ENCODE measurements at regions not wholly inside any gene's neighbourhood (a gene's known extent, or its start where the extent isn't known, plus 50 kb on each side); places are given as distances from the start of the nearest gene placed in this dataset.

- DNase-seq (ENCODE audit: low read depth in 2 of 2), result no peak
Measured at GRCh38 chr12:87794854-87795253, 234.3 kb downstream of the C12orf50 start.

DNA sequence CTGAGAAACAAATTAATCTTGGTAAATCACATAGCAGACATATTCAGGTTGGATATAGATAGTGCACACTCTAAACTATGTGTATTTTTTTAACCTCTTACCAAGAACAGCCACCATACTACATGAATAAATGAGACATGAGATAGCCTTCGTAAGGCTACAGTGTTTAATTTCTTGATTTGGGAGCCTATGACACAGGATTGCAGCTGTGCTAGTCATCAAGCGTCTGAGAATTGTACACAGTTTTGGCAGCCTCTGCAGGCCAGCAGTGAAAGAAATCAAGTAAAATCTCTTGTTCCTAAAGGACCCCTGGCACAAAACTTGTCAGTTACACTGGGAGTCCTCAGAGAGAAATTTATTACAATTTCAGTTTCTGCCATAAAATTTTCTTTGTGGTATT is 236.1 kb downstream of the C12orf50 start:
- DNase-seq (ENCODE audit: low read depth in 2 of 2), result no peak

DNA sequence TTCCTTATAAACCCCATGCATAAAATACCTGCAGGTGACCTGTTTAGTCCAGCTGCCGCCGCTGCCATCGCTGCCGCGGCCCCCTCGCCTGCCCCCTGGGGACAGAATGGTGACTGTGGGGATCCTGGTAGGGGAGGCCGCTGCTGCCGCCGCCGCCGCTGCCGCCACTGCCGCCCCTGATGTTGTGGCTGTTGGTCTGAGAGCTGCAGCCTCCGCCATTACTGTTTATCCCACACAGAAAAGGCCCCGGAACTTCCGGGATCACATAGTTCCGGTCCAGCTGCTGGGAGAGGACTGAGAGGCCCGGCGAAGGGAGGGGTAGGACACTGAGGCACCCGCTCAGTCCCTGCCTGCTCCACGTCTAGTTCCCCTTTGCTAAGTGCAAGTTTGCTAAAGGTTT is 244.9 kb downstream of the C12orf50 start:
- DNase-seq (ENCODE audit: low read depth in 2 of 2), result no peak

- DNase-seq (ENCODE audit: low read depth in 2 of 2), result no peak
Measured at GRCh38 chr12:87783467-87783866, 245.7 kb downstream of the C12orf50 start.

DNA sequence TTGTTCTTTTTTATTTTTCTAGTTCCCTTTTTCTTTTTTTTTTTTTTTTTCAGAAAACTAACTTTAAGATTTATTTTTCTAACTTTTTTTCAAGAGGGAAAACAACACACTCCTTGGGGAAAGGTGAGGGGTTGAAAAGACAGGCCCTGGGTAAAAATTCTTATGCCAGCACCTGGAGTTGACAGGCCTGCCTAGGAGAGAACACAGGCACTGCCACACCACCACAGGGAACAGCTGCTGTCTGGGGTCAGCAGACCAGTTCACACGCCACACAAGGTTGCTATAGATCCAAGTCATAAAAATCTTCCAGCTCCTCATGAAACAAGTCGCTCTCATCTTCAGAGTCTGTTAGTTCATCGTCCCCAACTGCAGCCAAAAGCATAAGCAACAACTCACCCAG is 246.4 kb downstream of the C12orf50 start:
- no peak for DNase-seq (ENCODE audit: low read depth in 2 of 2)

- no peak for DNase-seq (ENCODE audit: low read depth in 2 of 2)
Measured at GRCh38 chr12:87779858-87780498, 249.2 kb downstream of the C12orf50 start.

DNA sequence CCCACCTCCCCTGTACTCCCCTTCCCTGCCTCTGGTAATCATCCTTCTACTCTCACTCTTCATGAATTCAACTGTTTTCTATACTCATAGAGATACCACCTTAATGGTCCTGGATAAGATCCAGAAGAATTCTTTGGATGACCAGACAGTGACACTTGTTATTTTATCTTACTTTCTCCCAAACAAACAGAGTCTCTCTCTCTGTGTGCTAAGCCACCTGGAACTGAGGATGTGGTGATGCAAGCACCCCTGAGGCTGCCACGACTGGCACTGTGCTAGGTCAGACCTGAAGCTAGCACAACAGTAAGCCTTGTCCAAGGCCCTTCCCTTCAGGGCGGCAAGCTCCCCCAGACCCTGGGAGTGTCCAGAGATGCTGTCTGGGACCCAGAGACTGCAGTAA is 250.2 kb downstream of the C12orf50 start:
- no peak for DNase-seq (ENCODE audit: low read depth in 2 of 2)

DNA sequence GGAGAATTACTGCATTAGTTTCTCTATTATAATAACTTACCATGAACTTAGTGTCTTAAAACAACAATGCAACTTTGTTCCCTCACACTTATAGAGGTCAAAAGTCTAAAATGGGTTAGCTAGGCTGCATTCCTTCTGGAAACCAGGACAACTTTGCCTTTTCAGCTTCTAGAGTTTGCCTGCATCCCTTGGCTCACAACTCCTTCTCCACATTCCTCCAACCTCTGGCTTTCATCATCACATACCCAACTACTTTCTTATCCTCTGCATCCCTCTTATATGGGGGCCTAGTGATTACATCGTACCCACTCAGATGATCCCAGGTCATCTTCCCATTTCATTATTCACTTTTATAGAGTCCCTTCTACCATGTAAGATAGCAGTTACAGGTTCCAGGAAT is 251.1 kb downstream of the C12orf50 start:
- no peak for DNase-seq (ENCODE audit: low read depth in 2 of 2)

DNA sequence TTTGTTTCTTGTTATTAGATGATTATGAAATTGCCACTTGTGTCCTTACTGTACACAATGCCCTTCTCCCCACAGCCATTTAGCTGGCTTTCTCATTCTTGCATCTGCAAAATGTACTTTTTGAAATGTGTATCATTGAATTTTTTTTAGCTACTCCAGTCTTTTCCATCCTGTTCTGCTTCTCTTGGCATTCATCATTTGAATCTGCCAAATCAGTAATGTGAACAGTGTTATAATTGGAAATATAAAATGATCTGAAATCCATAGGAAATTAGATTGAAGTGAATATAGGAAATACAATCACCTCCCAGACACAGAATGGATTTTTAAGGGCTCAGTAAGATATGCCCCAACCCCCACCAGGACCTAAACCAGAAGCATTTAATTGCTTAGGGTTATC is 253.4 kb downstream of the C12orf50 start:
- DNase-seq (ENCODE audit: low read depth in 2 of 2), result no peak

DNA sequence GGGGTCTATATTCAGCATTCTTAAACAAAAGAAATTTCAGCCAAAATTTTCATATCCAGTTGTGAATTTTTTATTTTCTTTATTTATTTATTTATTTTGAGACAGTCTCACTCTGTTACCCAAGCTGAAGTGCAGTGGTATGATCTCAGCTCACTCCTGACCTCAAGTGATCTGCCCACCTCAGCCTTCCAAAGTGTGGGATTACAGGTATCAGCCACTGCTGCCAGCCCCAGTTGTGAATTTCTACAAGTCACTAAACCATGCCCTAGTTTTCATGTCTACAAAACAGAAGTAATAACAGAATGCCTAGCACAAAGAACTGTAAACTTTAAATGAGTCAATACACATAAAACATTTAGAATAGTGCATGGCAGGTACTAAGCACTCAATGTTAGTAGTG is 254.2 kb downstream of the C12orf50 start:
- DNase-seq (ENCODE audit: low read depth in 2 of 2), result no peak

GRCh38 chr12:87772401-87772800 is 256.8 kb downstream of the C12orf50 start:
- DNase-seq (ENCODE audit: low read depth in 2 of 2), result no peak

DNA sequence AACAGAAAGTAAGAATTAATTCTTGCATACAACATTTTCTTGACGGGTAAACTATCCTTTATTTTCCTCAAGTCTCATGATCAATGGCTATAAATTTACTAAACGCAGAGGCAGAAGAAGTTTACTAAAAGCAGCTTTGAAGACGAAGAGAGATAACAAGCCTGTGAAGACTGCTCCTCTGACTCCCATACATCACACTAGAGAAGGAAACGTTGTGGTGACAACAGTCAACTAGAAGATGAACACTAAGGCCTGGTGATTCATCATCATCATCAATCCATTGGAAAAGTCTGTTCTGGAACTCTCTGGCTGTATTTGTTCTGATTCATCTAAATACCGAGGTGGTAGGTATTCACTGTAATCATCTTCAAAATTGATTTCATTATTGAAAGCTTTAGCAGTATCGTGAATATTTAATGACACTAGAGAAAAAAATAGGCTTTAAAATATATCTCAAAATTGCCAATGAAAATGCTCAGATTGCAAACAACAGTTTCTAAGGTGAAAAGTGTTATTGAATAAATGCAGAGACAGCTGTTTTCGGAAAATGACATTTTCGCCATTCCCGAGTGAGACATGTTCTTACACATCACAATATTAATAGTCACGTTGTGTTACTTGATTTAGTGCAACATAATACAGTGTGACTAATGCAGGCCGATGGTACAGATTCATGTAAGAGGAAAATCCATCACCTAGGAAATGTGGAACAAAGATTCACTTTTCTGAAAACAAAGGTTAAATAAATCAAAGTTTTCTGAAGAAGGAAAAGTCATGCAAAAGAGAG is 260.5 kb downstream of the C12orf50 start:
- DNase-seq (ENCODE audit: low read depth in 2 of 2), result no peak

DNA sequence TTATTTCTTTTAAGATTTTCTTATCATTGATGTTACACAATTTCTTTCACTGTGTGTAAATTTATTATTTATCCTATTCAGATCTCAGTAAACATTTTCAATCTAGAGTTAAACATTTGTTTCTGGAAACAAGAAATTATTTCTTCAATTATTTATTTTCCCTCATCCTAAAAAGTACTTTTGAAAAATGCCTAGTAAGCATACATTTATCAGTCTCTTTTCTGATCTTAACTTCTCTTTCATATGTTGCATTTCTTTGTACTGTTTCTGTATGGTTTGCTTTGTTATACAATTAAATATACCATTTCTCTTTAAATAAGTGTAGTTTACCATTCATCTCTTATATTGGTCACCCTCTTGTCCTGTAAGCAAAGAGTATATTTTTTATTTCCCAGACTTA is 263.2 kb downstream of the C12orf50 start:
- DNase-seq (ENCODE audit: low read depth in 2 of 2), result no peak

- DNase-seq (ENCODE audit: low read depth in 2 of 2), result no peak
Measured at GRCh38 chr12:87760943-87761342, 268.3 kb downstream of the C12orf50 start.

GRCh38 chr12:87758271-87758670 is 270.9 kb downstream of the C12orf50 start:
- DNase-seq (ENCODE audit: low read depth in 2 of 2), result no peak

- no peak for DNase-seq (ENCODE audit: low read depth in 2 of 2)
Measured at GRCh38 chr12:87756721-87757120, 272.5 kb downstream of the C12orf50 start.

- DNase-seq (ENCODE audit: low read depth in 2 of 2), result no peak
Measured at GRCh38 chr12:87756111-87756510, 273.1 kb downstream of the C12orf50 start.

DNA sequence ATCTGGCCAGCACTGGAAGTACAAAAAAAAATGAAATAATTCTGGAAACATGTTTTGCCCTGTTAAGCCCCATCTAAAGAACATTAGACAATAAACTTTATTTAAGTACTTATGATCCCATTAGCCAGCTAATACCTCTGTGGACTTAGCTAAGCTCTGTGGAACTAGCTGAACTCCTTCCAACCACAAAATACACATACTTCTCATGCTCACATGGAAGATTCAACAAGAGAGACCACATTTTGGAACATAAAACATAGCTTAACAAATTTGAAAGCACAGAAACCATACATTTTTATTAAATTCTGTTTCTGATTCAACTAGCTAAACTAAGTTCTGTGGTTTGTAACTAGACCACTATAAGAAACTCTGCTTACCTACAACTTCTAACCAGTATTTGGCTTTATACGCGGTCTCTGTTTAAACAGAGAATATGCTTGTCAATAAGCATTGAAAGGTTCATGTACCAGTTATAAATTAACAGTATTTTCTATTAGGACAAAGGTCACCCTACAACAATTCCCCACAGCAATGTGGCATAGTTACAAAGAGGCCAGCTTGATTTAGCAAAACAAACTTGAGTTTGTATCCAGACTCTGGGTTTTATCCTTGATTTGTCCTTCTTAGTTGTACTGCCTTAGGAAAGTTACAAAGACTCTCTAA is 300.1 kb downstream of the C12orf50 start:
- DNase-seq (ENCODE audit: low read depth in 2 of 2), result no peak

DNA sequence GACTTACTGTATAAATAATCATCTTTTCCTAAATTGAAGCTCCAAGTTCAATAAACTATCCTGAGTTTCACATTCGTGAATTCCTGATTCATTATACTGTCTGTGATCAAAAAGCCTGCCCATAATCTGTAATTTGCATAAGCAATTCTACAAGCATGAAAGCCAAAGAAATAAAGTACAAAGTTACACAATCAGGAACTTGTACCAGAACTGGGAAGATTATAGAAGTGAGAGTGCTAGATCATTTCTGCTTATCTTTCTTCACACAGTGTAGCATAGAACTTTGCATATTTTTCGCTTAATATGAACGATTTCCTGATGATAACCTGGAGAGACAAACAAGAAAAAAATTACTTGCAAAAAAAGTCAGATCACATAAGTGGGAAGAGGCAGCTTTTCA is 308.2 kb downstream of the C12orf50 start:
- no peak for DNase-seq (ENCODE audit: low read depth in 2 of 2)

- DNase-seq (ENCODE audit: low read depth in 2 of 2), result no peak
Measured at GRCh38 chr12:87704374-87704773, 324.8 kb downstream of the C12orf50 start.

DNA sequence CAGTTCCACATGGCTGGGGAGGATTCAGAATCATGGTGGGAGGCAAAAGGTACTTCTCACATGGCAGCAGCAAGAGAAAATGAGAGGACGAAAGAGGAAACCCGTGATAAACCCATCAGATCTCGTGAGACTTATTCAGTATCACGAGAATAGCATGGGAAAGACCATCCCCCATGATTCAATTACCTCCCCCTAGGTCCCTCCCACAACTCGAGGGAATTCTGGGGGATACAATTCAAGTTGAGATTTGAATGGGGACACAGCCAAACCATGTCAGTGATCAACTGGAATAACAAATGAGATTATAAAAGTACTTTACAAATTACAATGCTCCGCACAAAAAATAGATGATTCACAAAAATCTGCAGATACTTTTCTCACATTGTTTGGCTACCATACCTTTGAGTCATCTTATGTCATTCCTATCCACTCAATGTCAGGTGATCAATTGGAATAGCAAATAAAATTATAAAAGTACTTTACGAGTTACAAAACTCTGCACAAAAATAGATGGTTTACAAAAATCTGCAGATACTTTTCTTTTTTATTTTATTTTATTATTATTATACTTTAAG is 338.9 kb downstream of the C12orf50 start:
- DNase-seq (ENCODE audit: low read depth in 2 of 2), result no peak

GRCh38 chr12:87689196-87689595 is 340.0 kb downstream of the C12orf50 start:
- DNase-seq (ENCODE audit: low read depth in 2 of 2), result no peak

Measured in dermis microvascular lymphatic vessel endothelial cell (primary cell).